Neuronal stem cell (in vitro differentiated cells): ENCODE measurements at regions not wholly inside any gene's neighbourhood (a gene's known extent, or its start where the extent isn't known, plus 50 kb on each side); places are given as distances from the start of the nearest gene placed in this dataset.
A peak's percentile ranks its signal among the peaks of the same experiment; 100 is the strongest.

Experiments
- DNase-seq: peaks from one replicate; pipeline ENCODE4 v3.0.0-alpha.2; 2013; ENCODE audit warnings: low spot score
- H2AFZ ChIP-seq: one replicate; pipeline ENCODE4 v1.6.1; 2013; ENCODE audit warnings: mild to moderate bottlenecking, low read length, inconsistent platforms
- H2AK5ac ChIP-seq: 2 replicates; pipeline ENCODE4 v1.6.1; 2013; ENCODE audit warnings: low read depth, mild to moderate bottlenecking, inconsistent platforms, low read length, moderate library complexity, mixed read lengths
- H2BK120ac ChIP-seq: 2 replicates; pipeline ENCODE4 v1.6.1; 2013; ENCODE audit warnings: low read depth, mild to moderate bottlenecking, inconsistent platforms, low read length, moderate library complexity, mixed read lengths
- H2BK12ac ChIP-seq: one replicate; pipeline ENCODE4 v1.6.1; 2013; ENCODE audit warnings: low read length, inconsistent platforms
- H2BK15ac ChIP-seq: 2 replicates; pipeline ENCODE4 v1.6.1; 2013; ENCODE audit warnings: mild to moderate bottlenecking, low read length, inconsistent platforms, mixed read lengths
- H2BK5ac ChIP-seq: one replicate; pipeline ENCODE4 v1.6.1; 2013; ENCODE audit warnings: inconsistent platforms, mild to moderate bottlenecking, low read length, moderate library complexity
- H3K14ac ChIP-seq: one replicate; pipeline ENCODE4 v1.6.1; 2013; ENCODE audit warnings: low read length, inconsistent platforms
- H3K18ac ChIP-seq: 2 replicates; pipeline ENCODE4 v1.6.1; 2013; ENCODE audit warnings: low read length, inconsistent platforms
- H3K23ac ChIP-seq: 2 replicates; pipeline ENCODE4 v1.6.1; 2013; ENCODE audit warnings: low read depth, mild to moderate bottlenecking, mixed read lengths, low read length, inconsistent platforms; ENCODE audit not compliant: poor library complexity
- H3K27ac ChIP-seq: replicated peaks from 3 replicates; pipeline ENCODE4 v1.5.1; 2013; ENCODE audit warnings: low read length, inconsistent platforms
- H3K27me3 ChIP-seq, 3 experiments: 2 replicates each; pipeline ENCODE4 v1.6.1; 2013; ENCODE audit warnings: low read length in 3 of 3, mild to moderate bottlenecking in 2 of 3, inconsistent platforms in 1 of 3, low read depth in 1 of 3, mixed read lengths in 1 of 3, moderate library complexity in 1 of 3; ENCODE audit not compliant: control insufficient read depth in 3 of 3, insufficient read depth in 3 of 3
- H3K36me3 ChIP-seq, 2 donors: replicated peaks in 1 of 2; 2 replicates each; pipeline ENCODE4 v1.6.1; 2013; ENCODE audit warnings: low read length in 2 of 2; ENCODE audit not compliant: control insufficient read depth in 2 of 2, insufficient read depth in 2 of 2
- H3K4ac ChIP-seq: 2 replicates; pipeline ENCODE4 v1.6.1; 2013; ENCODE audit warnings: inconsistent platforms, mild to moderate bottlenecking, low read length, moderate library complexity
- H3K4me1 ChIP-seq, 2 donors: 1 replicate in 1 of 2; 2 replicates in 1 of 2; pipeline ENCODE4 v1.6.1; 2013; ENCODE audit warnings: low read length in 2 of 2, low read depth in 1 of 2; ENCODE audit not compliant: control insufficient read depth in 2 of 2, insufficient read depth in 1 of 2
- H3K4me2 ChIP-seq: one replicate; pipeline ENCODE4 v1.6.1; 2013; ENCODE audit warnings: mild to moderate bottlenecking, low read length, inconsistent platforms; ENCODE audit not compliant: insufficient read depth, poor library complexity, severe bottlenecking
- H3K4me3 ChIP-seq, 2 donors: 2 replicates each; pipeline ENCODE4 v1.5.1; 2013; ENCODE audit warnings: low read length in 2 of 2, mild to moderate bottlenecking in 2 of 2, inconsistent platforms in 1 of 2, moderate library complexity in 1 of 2
- H3K79me1 ChIP-seq: one replicate; pipeline ENCODE4 v1.6.1; 2013; ENCODE audit warnings: low read depth, mild to moderate bottlenecking, inconsistent platforms, low read length, moderate library complexity
- H3K9ac ChIP-seq: one replicate; pipeline ENCODE4 v1.6.1; 2013; ENCODE audit warnings: mild to moderate bottlenecking, low read depth, low read length, inconsistent platforms; ENCODE audit not compliant: poor library complexity
- H3K9me3 ChIP-seq, 2 donors: replicated peaks in 1 of 2; 2 replicates each; pipeline versions ENCODE3 to v1.6.1; 2013; ENCODE audit warnings: low read length in 2 of 2, mild to moderate bottlenecking in 2 of 2, inconsistent platforms in 1 of 2, low read depth in 1 of 2, mixed read lengths in 1 of 2, moderate library complexity in 1 of 2; ENCODE audit not compliant: control insufficient read depth in 2 of 2, insufficient read depth in 1 of 2
- H4K8ac ChIP-seq: one replicate; pipeline ENCODE4 v1.6.1; 2013; ENCODE audit warnings: low read depth, mild to moderate bottlenecking, inconsistent platforms, low read length, moderate library complexity
- H4K91ac ChIP-seq: one replicate; pipeline ENCODE4 v1.6.1; 2013; ENCODE audit warnings: low read length, low read depth, mild to moderate bottlenecking, inconsistent platforms; ENCODE audit not compliant: poor library complexity
- WGBS, 2 donors: extraction: QIAGEN DNeasy Blood & Tissue Kit; methylation state at CpG; one replicate each; pipeline ENCODE4 v1.1.7; 2013; ENCODE audit warnings: missing lambda C conversion rate in 2 of 2, mixed read lengths in 1 of 2; ENCODE audit not compliant: insufficient read length in 2 of 2, insufficient replicate concordance in 1 of 2; ENCODE audit errors: extremely low coverage in 2 of 2; 5-methylcytosine and 5-hydroxymethylcytosine counted together

DNA sequence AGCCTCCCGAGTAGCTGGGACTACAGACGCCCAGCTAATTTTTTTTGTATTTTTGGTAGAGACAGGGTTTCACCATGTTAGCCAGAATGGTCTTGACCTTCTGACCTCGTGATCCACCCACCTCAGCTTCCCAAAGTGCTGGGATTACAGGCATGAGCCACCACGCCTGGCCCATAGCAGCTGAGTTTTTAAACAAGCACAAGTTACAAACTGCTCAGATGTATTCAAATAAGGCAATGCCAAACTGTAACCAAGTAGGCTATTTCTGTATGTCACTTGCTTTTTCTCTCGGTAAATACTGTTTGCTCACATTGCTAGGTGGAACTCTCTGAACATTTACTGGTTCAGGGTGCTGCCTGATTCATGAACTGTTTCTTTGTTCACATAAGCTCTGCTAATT lies 799.3 kb upstream of the NUDT12 start:
- Histone ChIP-seq H3K27me3 (no peaks in the 10 kb centered on the region), H3K23ac (no peak overlapping the region), H3K27ac (no peak overlapping the region), H2BK5ac (no peak overlapping the region), H3K4me3 (no peak overlapping the region), H4K8ac (no peak overlapping the region), H2AFZ (peak overlapping the region; percentile 49), H3K4me2 (no peak overlapping the region), H2BK15ac (no peak overlapping the region), H3K4me1 (no peaks in the 10 kb centered on the region), H3K36me3 (no peaks in the 10 kb centered on the region), H4K91ac (no peak overlapping the region), H2BK120ac (no peak overlapping the region), H3K9me3 (no peaks in the 10 kb centered on the region), H3K4ac (no peak overlapping the region), H3K14ac (no peak overlapping the region), H3K18ac (no peak overlapping the region), H3K79me1 (no peaks in the 10 kb centered on the region), H2BK12ac (no peak overlapping the region), H2AK5ac (no peak overlapping the region), H3K9ac (no peak overlapping the region)
- no peak for DNase-seq
- WGBS, 2 donors: no CpG with 5 or more reads among the region's 5 CpGs

DNA sequence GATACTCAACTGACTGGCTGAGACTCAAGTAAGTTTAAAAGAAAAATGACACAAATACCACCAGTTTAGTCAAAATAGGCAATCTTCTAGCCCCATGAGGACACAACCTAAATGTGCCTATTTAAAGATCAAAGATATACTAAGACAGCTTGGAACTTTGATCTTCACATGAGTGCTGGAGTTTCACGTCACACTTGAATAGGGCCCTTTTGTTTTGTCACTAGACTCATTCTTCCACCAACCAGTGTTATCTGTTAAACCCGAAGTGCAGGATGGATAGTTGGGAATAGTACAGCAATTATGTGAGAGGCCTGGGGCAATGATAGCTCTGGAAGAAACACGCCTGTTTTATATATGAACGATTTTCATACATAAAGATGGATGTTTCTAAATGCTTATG lies 792.8 kb upstream of the NUDT12 start:
- Histone ChIP-seq H3K27ac (no peak overlapping the region), H3K79me1 (no peaks in the 10 kb centered on the region), H2BK120ac (no peak overlapping the region), H3K4me3 (no peak overlapping the region), H2BK5ac (no peak overlapping the region), H3K4ac (no peak overlapping the region), H3K9ac (no peak overlapping the region), H3K4me1 (no peaks in the 10 kb centered on the region), H3K23ac (no peak overlapping the region), H4K8ac (no peak overlapping the region), H2AFZ (peak overlapping the region; percentile 41), H3K36me3 (no peaks in the 10 kb centered on the region), H2BK12ac (no peak overlapping the region), H2BK15ac (no peak overlapping the region), H4K91ac (no peak overlapping the region), H3K14ac (no peak overlapping the region), H3K4me2 (no peak overlapping the region), H3K27me3 (no peaks in the 10 kb centered on the region), H2AK5ac (no peak overlapping the region), H3K9me3 (no peaks in the 10 kb centered on the region), H3K18ac (no peak overlapping the region)
- no peak for DNase-seq
- WGBS, 2 donors: no CpG with 5 or more reads among the region's 4 CpGs

DNA sequence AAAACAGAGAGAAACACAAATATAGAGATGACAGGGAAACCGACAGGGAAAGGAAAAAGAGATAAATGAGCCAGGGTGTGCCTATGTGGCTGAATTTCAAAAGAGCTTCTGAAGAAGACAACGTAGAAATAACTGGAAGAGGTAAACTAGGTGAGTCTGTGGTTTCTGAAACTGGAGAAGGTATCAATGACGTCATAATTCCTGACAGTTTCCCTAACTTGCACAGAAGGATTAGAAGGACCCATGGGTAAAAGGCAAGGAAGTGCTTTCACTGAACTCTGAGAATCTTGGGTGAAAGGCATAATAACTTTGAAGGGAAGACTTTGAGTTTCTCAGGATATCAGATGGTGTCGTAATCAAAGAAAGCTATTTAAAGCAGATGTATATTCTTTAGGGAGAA lies 790.8 kb upstream of the NUDT12 start:
- Histone ChIP-seq H3K4me1 (no peaks in the 10 kb centered on the region), H3K9ac (no peak overlapping the region), H3K9me3 (no peaks in the 10 kb centered on the region), H2AFZ (no peak overlapping the region), H4K8ac (no peak overlapping the region), H2BK15ac (no peak overlapping the region), H3K27me3 (no peaks in the 10 kb centered on the region), H2BK12ac (no peak overlapping the region), H3K27ac (no peak overlapping the region), H3K14ac (no peak overlapping the region), H3K4ac (no peak overlapping the region), H2BK5ac (no peak overlapping the region), H3K23ac (no peak overlapping the region), H3K79me1 (no peaks in the 10 kb centered on the region), H2BK120ac (no peak overlapping the region), H3K4me2 (no peak overlapping the region), H3K18ac (no peak overlapping the region), H3K4me3 (no peak overlapping the region), H2AK5ac (no peak overlapping the region), H3K36me3 (no peaks in the 10 kb centered on the region), H4K91ac (no peak overlapping the region)
- no peak for DNase-seq
- WGBS, 2 donors: no CpG with 5 or more reads among the region's 4 CpGs

DNA sequence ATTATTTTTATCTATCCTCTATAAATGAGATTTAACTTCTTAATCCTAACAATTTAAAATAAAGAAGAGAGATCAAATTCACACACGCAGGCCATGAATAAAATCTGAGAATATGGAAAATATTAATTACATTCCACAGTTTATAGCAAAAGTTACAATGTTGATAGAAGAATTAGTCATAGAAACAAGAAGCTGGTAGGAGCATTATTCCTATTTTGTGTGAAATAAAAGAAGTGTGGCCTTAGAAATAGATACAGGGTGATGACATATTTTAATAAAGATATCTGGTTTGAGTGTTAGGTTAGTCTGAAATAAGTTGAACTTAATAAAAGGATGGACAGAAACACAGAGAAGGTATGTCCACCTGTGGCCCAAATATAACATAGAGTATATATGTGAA lies 790.4 kb upstream of the NUDT12 start:
- no CpG with 5 or more reads among the region's 1 CpG for WGBS, 2 donors
- Histone ChIP-seq H3K18ac (no peak overlapping the region), H3K36me3 (no peaks in the 10 kb centered on the region)

More for the DNA sequence above, 790.4 kb upstream of the NUDT12 start:
- no peak overlapping the region for H3K9ac ChIP-seq
- no peak overlapping the region for H4K8ac ChIP-seq
- no peaks in the 10 kb centered on the region for H3K4me1 ChIP-seq
- no peak overlapping the region for H2AFZ ChIP-seq
- H3K4me2 ChIP-seq: no peak overlapping the region
- H2BK15ac ChIP-seq: no peak overlapping the region
- H3K79me1 ChIP-seq: no peaks in the 10 kb centered on the region
- H3K4me3 ChIP-seq: no peak overlapping the region
- no peak overlapping the region for H3K23ac ChIP-seq
- H3K9me3 ChIP-seq: no peaks in the 10 kb centered on the region
- no peak overlapping the region for H2AK5ac ChIP-seq
- no peak overlapping the region for H3K4ac ChIP-seq
- H4K91ac ChIP-seq: no peak overlapping the region
- no peak overlapping the region for H3K27ac ChIP-seq
- H2BK5ac ChIP-seq: no peak overlapping the region
- no peaks in the 10 kb centered on the region for H3K27me3 ChIP-seq
- no peak for DNase-seq
- H3K14ac ChIP-seq: no peak overlapping the region
- H2BK12ac ChIP-seq: no peak overlapping the region
- no peak overlapping the region for H2BK120ac ChIP-seq
